ENCODE measurements at regions not wholly inside any gene's neighbourhood (a gene's known extent, or its start where the extent isn't known, plus 50 kb on each side); places are given as distances from the start of the nearest gene placed in this dataset.

- TF ChIP-seq CTCF (IDR thresholded peaks at IDR 0.05) (no peak), POLR2AphosphoS5 (IDR thresholded peaks at IDR 0.05; ENCODE audit: insufficient read depth in 1 of 2, low read depth in 1 of 2) (peak in 1 of 2 donors; percentile 6), POLR2A (IDR thresholded peaks at IDR 0.05) (no peak)
Observed at GRCh38 chr4:89549907-89550306, 242.3 kb upstream of the GPRIN3 start.

Measured in vagina (tissue), 2 donors.